Hepatocyte (in vitro differentiated cells): ENCODE measurements at regions not wholly inside any gene's neighbourhood (a gene's known extent, or its start where the extent isn't known, plus 50 kb on each side); places are given as distances from the start of the nearest gene placed in this dataset.

Source experiments
- DNase-seq: peaks from one replicate; pipeline ENCODE4 v3.0.0-alpha.2; 2016; ENCODE audit warnings: low spot score
- H2AFZ ChIP-seq: fragments of 200-600 bp; sonication (generic); 2 replicates; pipeline ENCODE4 v1.6.0; 2016; ENCODE audit warnings: antibody characterized with exemption, mild to moderate bottlenecking
- H3K27ac ChIP-seq: fragments of 200-600 bp; sonication (generic); 2 replicates; pipeline ENCODE4 v1.5.1; 2016; ENCODE audit warnings: mild to moderate bottlenecking
- H3K27me3 ChIP-seq: fragments of 200-600 bp; sonication (generic); 2 replicates; pipeline ENCODE4 v1.6.1; 2016
- H3K36me3 ChIP-seq: fragments of 200-600 bp; sonication (generic); replicated peaks from 2 replicates; pipeline ENCODE4 v1.5.1; 2016; ENCODE audit warnings: low read depth; ENCODE audit not compliant: insufficient read depth
- H3K4me1 ChIP-seq: fragments of 200-600 bp; sonication (generic); 2 replicates; pipeline ENCODE4 v1.5.1; 2016; ENCODE audit warnings: mild to moderate bottlenecking, moderate library complexity; ENCODE audit not compliant: insufficient read depth
- H3K4me2 ChIP-seq: fragments of 200-600 bp; sonication (generic); 2 replicates; pipeline ENCODE4 v1.6.0; 2016
- H3K4me3 ChIP-seq: fragments of 200-600 bp; sonication (generic); 2 replicates; pipeline ENCODE4 v1.5.1; 2016; ENCODE audit warnings: mild to moderate bottlenecking
- H3K79me2 ChIP-seq: fragments of 200-600 bp; sonication (generic); 2 replicates; pipeline ENCODE4 v1.6.0; 2017; ENCODE audit warnings: mild to moderate bottlenecking
- H3K9me2 ChIP-seq: fragments of 200-600 bp; sonication (generic); replicated peaks from 2 replicates; pipeline ENCODE4 v1.6.0; 2017; ENCODE audit warnings: mild to moderate bottlenecking; ENCODE audit not compliant: insufficient read depth
- H3K9me3 ChIP-seq: fragments of 200-600 bp; sonication (generic); 2 replicates; pipeline ENCODE4 v1.5.1; 2016; ENCODE audit warnings: low read depth, mild to moderate bottlenecking
- H4K20me1 ChIP-seq: fragments of 200-600 bp; sonication (generic); 2 replicates; pipeline ENCODE4 v1.6.0; 2016; ENCODE audit warnings: mild to moderate bottlenecking; ENCODE audit not compliant: insufficient read depth, poor library complexity, severe bottlenecking
- CTCF ChIP-seq: fragments of 200-600 bp; sonication (generic); IDR thresholded peaks from 2 replicates; pipeline ENCODE4 v1.5.1; 2016; ENCODE audit warnings: antibody characterized with exemption, mild to moderate bottlenecking; ENCODE audit not compliant: poor library complexity
- EZH2 ChIP-seq: fragments of 200-600 bp; sonication (generic); IDR thresholded peaks from 2 replicates; pipeline ENCODE4 v1.6.1; 2016; ENCODE audit warnings: antibody characterized with exemption, mild to moderate bottlenecking, borderline replicate concordance
- EZH2phosphoT487 ChIP-seq: fragments of 200-600 bp; sonication (generic); IDR thresholded peaks from one replicate; pipeline ENCODE4 v1.6.1; 2018; ENCODE audit warnings: antibody characterized with exemption, mild to moderate bottlenecking, low read depth, moderate library complexity; ENCODE audit not compliant: unreplicated experiment, severe bottlenecking
- WGBS: methylation state at CpG from one replicate; pipeline ENCODE4 v1.1.6; 2016; ENCODE audit warnings: low lambda C conversion rate; ENCODE audit errors: missing lambda C conversion rate; 5-methylcytosine and 5-hydroxymethylcytosine counted together

GRCh38 chr5:155434681-155435080 is 421.1 kb downstream of the KIF4B start:
- H3K36me3 ChIP-seq, result no peaks in the 10 kb centered on the region
- no peaks in the 10 kb centered on the region for H4K20me1 ChIP-seq
- 80% methylated on average over 2 of the region's 2 CpGs for whole genome bisulfite sequencing
- no peak for DNase-seq
- H3K9me2 ChIP-seq, result no peaks in the 10 kb centered on the region
- no peaks in the 10 kb centered on the region for H3K27me3 ChIP-seq
- TF ChIP-seq CTCF (no peak), EZH2phosphoT487 (no peak), EZH2 (no peak)
- no peaks in the 10 kb centered on the region for H3K9me3 ChIP-seq
- H3K27ac ChIP-seq, result no peak overlapping the region
- H2AFZ ChIP-seq, result no peak overlapping the region
- no peaks in the 10 kb centered on the region for H3K4me1 ChIP-seq
- no peak overlapping the region for H3K4me3 ChIP-seq
- no peak overlapping the region for H3K4me2 ChIP-seq
- H3K79me2 ChIP-seq, result no peaks in the 10 kb centered on the region

- no peak overlapping the region for H3K4me3 ChIP-seq
- H3K9me3 ChIP-seq, result no peaks in the 10 kb centered on the region
- H2AFZ ChIP-seq, result no peak overlapping the region
- no peak overlapping the region for H3K4me2 ChIP-seq
- H3K36me3 ChIP-seq, result no peaks in the 10 kb centered on the region
- TF ChIP-seq EZH2phosphoT487, result no peak
- TF ChIP-seq CTCF, result no peak
- TF ChIP-seq EZH2, result no peak
- no peaks in the 10 kb centered on the region for H3K27me3 ChIP-seq
- no peaks in the 10 kb centered on the region for H3K9me2 ChIP-seq
- H3K4me1 ChIP-seq, result no peaks in the 10 kb centered on the region
- no peaks in the 10 kb centered on the region for H4K20me1 ChIP-seq
- no peak overlapping the region for H3K27ac ChIP-seq
- DNase-seq, result no peak
- no peaks in the 10 kb centered on the region for H3K79me2 ChIP-seq
Observed at GRCh38 chr5:155441849-155442248, 428.3 kb downstream of the KIF4B start.

GRCh38 chr5:155451106-155451505 is 437.6 kb downstream of the KIF4B start:
- Histone ChIP-seq H3K79me2 (no peaks in the 10 kb centered on the region), H3K9me3 (no peaks in the 10 kb centered on the region), H3K4me3 (no peak overlapping the region), H3K4me2 (no peak overlapping the region), H3K4me1 (no peaks in the 10 kb centered on the region), H3K27ac (no peak overlapping the region), H3K27me3 (no peaks in the 10 kb centered on the region), H3K9me2 (no peaks in the 10 kb centered on the region), H3K36me3 (no peaks in the 10 kb centered on the region), H4K20me1 (no peaks in the 10 kb centered on the region), H2AFZ (no peak overlapping the region)
- no peak for DNase-seq
- 84% methylated on average over 2 of the region's 2 CpGs for WGBS
- TF ChIP-seq CTCF (no peak), EZH2phosphoT487 (no peak), EZH2 (no peak)

GRCh38 chr5:155455791-155456514 is 442.4 kb downstream of the KIF4B start:
- H3K4me2 ChIP-seq, result no peak overlapping the region
- no peaks in the 10 kb centered on the region for H3K36me3 ChIP-seq
- H3K9me3 ChIP-seq, result no peaks in the 10 kb centered on the region
- H4K20me1 ChIP-seq, result no peaks in the 10 kb centered on the region
- DNase-seq, result peak; percentile 10
- no peak for TF ChIP-seq EZH2phosphoT487
- no peak for TF ChIP-seq CTCF
- TF ChIP-seq EZH2, result no peak
- no peaks in the 10 kb centered on the region for H3K27me3 ChIP-seq
- H3K79me2 ChIP-seq, result no peaks in the 10 kb centered on the region
- 55% methylated on average over 4 of the region's 4 CpGs for WGBS
- no peak overlapping the region for H3K4me3 ChIP-seq
- no peak overlapping the region for H2AFZ ChIP-seq
- peak overlapping the region; percentile 56 for H3K27ac ChIP-seq
- peaks cover 14% of the 10 kb centered on the region for H3K4me1 ChIP-seq
- H3K9me2 ChIP-seq, result no peaks in the 10 kb centered on the region
